SK-MEL-5 (cell line): ENCODE measurements at regions not wholly inside any gene's neighbourhood (a gene's known extent, or its start where the extent isn't known, plus 50 kb on each side); places are given as distances from the start of the nearest gene placed in this dataset.
A peak's percentile ranks its signal among the peaks of the same experiment; 100 is the strongest.

ENCODE experiments used
- DNase-seq: peaks from one replicate; pipeline ENCODE4 v3.0.0-alpha.2; 2016; ENCODE audit warnings: low read depth, low spot score
- in situ Hi-C: cut with HindIII; loops from 2 replicates; pipeline ENCODE4 v1.10.0; 2016; ENCODE audit warnings: low sequenced_read_pairs, high pct_unique_total_duplicates, low pct_unique_long_range_greater_than_20kb

- DNase-seq: peak; percentile 14
- in situ Hi-C loops: no loop called here
Observed at GRCh38 chr7:47103498-47104205, 478.3 kb downstream of the TNS3 start.

DNA sequence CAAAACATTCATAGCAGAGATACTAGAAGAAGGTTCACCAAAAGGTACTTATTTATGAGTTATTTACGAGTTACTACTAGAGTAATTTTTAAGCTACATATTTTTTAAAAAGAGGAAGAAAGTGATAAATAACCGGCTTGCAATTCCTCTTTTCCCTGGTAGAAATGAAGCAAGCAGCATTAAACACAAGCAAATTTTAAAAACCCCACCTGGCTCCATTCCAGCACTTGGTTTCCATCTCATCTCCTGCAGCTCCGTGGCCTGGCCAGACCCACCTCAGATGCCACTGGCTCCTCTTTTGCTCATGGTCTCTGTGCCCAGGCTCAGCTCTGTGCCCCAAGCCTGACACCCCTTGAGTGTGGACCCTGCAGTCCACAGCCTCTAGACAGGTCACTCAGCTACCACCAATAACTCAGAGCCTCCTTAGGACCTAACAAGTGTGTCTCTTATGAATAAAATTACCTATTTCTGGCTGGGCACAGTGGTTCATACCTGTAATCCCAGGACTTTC lies 479.5 kb downstream of the TNS3 start:
- DNase-seq: no peak
- in situ Hi-C loops: no loop called here

- DNase-seq: peak; percentile 90
- in situ Hi-C loops: no loop called here
Observed at GRCh38 chr7:47100817-47101435, 481.0 kb downstream of the TNS3 start.

DNA sequence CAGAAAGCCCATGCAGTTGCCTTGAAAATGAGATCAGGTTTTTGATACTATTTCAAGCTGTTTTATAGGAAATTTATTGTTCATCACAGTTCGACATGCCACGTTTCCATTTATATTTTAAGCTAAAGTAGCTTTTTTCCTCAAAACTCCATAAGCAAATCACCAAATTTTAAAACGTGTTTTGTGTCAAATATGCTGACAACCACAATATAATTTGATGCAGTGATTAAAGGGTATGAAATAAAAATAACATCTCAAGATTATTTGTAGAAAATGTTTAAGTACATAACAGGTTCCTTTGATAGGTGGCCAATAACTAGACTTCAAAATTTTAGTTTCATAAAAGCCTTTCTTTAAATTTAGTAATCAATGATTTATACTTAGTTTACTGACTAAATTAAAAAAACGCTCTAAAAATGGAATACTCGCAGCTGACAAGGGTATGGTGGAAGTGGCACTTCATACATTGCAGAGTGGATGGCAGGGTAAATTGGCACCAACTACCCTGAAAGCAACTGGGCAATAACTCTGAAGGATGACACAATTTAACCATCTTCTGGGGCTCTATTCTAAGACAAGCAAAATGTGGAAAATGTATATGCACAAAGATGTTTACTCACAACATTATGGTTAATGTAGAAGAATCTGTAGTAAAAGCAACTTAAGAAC lies 481.6 kb downstream of the TNS3 start:
- in situ Hi-C loops: no loop called here
- DNase-seq: no peak

DNA sequence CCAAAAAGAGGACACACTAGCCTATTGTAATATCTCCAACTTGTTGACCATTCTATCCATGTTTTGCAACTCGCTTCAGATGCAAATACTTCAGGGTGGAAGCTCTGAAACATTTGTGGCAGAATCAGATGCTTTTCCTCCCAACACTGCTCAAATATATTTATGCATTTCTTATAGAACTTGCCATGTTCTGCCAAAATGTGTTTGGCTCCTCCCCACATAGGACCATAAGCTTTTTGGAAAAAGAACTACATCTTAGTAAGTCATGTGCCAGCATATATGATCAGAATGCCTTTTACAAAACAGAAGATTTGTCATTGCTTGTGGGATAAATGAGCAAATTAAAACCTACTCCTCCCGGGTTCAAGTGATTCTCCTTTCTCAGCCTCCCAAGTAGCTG lies 484.5 kb downstream of the TNS3 start:
- in situ Hi-C loops: loop anchor here (25.0 kb wide), 1 partner anchor 335 kb away; no protein-coding TSS in a partner anchor

DNA sequence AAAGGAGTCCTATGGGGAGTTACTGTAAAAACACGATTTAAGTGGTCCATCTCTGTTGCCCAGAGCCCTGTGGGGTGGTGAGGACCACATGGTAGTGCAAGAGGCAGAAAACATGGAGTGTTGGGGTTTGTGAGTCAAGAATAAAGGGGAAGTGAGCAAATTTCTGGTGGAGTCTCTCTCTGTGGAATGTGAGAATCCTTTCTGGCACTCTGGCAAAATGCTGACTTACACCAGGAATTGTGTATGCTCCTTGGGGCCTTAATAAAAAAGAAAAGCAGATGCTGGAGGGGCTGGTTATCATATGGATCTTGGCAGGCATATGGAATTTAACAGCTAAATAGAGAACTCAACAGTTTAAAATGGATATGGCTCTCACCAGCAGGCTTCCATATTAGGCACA lies 486.0 kb downstream of the TNS3 start:
- no peak for DNase-seq
- in situ Hi-C loops: loop anchor here (25.0 kb wide), 1 partner anchor 334 kb away; no protein-coding TSS in a partner anchor

More for the DNA sequence above, 484.5 kb downstream of the TNS3 start:
- DNase-seq: no peak

DNA sequence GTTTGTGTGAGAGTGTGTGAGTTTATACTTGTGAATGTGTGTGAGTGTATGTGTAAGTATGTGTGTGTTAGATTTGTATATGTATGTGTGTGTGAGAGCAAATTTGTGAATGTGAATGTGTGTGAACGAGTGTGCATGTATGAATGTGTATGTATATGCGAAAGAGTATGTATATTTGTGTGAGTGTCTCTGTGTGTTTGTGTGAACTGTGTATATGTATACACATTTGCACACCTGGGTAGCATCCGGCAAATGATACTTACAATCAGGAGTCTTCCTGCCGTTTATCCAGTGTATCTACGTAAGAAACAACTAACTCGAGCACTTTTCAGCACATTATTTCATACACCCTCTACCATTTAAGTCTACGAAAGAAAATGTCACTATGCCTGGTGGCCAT lies 487.4 kb downstream of the TNS3 start:
- in situ Hi-C loops: loop anchor here (25.0 kb wide), 1 partner anchor 332 kb away; no protein-coding TSS in a partner anchor
- DNase-seq: no peak

GRCh38 chr7:47093320-47094234 lies 488.3 kb downstream of the TNS3 start:
- no peak for DNase-seq
- in situ Hi-C loops: loop anchor here (25.0 kb wide), 1 partner anchor 331 kb away; no protein-coding TSS in a partner anchor

- in situ Hi-C loops: loop anchor here (25.0 kb wide), 1 partner anchor 330 kb away; no protein-coding TSS in a partner anchor
- DNase-seq: no peak
Observed at GRCh38 chr7:47092336-47092735, 489.6 kb downstream of the TNS3 start.

DNA sequence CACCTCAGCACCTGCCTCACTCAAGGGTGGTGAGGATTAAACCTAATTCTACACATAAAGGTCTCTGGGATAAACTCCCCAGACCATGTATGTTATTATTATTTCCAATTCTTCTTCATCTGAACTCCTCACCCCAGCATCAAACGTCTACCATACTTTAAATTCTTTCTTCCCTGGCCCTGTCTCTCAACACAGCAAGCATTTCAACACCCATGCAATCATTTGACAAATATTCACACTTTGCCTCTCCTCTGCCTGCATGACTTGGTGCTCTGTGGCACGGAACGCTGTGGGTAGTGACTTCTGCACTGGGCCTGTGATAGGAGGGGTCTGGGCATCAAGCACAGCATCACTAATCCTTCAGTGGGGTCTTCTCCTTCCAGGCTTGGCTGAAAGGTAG lies 490.8 kb downstream of the TNS3 start:
- no peak for DNase-seq
- in situ Hi-C loops: loop anchor here (25.0 kb wide), 1 partner anchor 329 kb away; no protein-coding TSS in a partner anchor

DNA sequence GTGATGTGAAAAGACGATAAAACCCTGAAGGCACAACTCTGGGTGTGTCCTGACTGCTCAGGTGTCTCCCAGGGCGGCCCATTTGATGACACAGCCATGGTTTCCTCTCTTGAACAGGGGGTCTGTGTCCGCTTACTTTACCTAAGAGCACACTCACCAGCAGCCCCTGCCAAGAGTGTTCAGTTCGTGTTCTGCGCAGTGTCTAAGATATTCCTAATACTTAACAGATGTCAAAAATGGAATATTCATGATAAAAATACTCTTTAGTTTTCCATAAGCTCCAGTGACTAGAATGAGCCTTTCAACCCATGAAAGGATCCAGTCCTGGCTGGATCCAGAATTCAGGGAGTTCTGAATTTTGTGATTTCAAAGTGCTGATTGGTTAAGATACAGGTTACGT lies 492.4 kb downstream of the TNS3 start:
- DNase-seq: no peak
- in situ Hi-C loops: loop anchor here (25.0 kb wide), 1 partner anchor 327 kb away; no protein-coding TSS in a partner anchor

GRCh38 chr7:47089068-47089417 lies 492.9 kb downstream of the TNS3 start:
- no peak for DNase-seq
- in situ Hi-C loops: loop anchor here (25.0 kb wide), 1 partner anchor 327 kb away; no protein-coding TSS in a partner anchor

DNA sequence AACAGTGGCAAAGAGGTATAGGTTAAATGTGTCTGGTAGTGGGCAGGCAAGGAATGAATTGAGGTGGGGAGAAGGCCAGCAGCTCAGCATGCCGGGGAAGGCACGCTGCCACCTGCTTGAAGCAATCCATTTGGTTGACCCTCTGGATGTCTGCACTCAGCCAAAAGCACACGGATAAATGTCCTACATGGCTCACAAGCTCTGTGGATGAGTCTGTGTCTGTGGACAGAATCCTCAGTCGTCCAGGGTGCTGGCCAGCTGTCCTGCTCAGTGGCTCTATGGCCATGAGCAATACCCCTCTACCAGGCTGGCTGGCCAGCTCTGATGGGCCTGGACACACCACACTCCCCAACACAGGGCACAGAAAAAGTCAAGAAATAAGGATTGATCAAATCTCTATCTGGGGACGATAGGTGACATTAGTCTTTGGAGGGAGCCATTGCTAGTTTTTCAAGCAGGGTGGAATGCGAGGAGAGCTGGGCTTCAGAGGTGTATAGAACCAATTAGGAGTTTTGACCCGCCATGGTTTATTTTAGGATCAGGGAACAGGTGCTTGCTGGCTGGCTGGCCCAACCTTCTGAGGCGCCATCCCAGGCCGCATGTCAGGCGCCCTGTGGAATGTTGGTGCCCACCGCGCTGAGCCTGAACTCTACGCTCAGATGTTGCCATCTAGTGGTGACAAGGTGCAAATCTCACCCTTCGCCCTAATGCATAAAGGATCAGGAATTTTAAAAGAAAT lies 493.4 kb downstream of the TNS3 start:
- in situ Hi-C loops: loop anchor here (25.0 kb wide), 1 partner anchor 326 kb away; no protein-coding TSS in a partner anchor
- DNase-seq: peak; percentile 81

DNA sequence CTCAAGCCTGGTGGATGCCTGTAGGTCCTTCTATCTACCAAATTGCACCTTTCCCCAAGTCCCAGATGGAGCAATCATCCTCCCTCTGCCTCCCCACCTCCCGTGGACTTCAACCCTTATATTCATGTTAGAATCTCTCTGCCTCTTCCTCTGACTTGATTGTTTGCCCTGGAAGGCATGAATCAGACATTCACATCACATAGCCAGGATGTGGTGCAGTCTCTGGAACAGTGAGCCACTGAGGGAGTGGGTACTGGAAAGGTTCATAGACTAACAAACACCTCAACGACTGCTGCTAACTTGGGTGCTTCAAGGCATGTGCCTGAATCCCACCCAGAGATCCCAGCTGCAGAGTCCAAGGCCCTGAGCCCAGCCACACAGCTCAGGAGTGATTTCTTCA lies 494.0 kb downstream of the TNS3 start:
- DNase-seq: no peak
- in situ Hi-C loops: loop anchor here (25.0 kb wide), 1 partner anchor 326 kb away; no protein-coding TSS in a partner anchor

GRCh38 chr7:47085491-47086275 lies 496.2 kb downstream of the TNS3 start:
- in situ Hi-C loops: loop anchor here (25.0 kb wide), 1 partner anchor 323 kb away; no protein-coding TSS in a partner anchor
- DNase-seq: no peak
